Chondrocyte (in vitro differentiated cells): ENCODE measurements at regions not wholly inside any gene's neighbourhood (a gene's known extent, or its start where the extent isn't known, plus 50 kb on each side); places are given as distances from the start of the nearest gene placed in this dataset.

Experiments used
- DNase-seq: peaks from one replicate; pipeline ENCODE4 v3.0.0; 2021; ENCODE audit warnings: mixed read lengths, low spot score
- H3K27ac Mint-ChIP-seq: one replicate; pipeline ENCODE4 v1.8.0; 2021; ENCODE audit warnings: mild to moderate bottlenecking, moderate library complexity, mixed read lengths; ENCODE audit not compliant: unreplicated experiment
- H3K27me3 Mint-ChIP-seq: 2 replicates; pipeline ENCODE4 v1.8.0; 2021; ENCODE audit warnings: low read depth, mixed read lengths
- H3K36me3 Mint-ChIP-seq: 2 replicates; pipeline ENCODE4 v1.8.0; 2021; ENCODE audit warnings: low read depth, mixed read lengths
- H3K4me1 Mint-ChIP-seq: 2 replicates; pipeline ENCODE4 v1.8.0; 2021; ENCODE audit warnings: low read depth, mild to moderate bottlenecking, mixed read lengths
- H3K4me3 Mint-ChIP-seq: one replicate; pipeline ENCODE4 v1.8.0; 2021; ENCODE audit warnings: mild to moderate bottlenecking, moderate library complexity, mixed read lengths; ENCODE audit not compliant: unreplicated experiment
- H3K9me3 Mint-ChIP-seq: 2 replicates; pipeline ENCODE4 v1.8.0; 2021; ENCODE audit warnings: low read depth, mixed read lengths
- CTCF ChIP-seq: fragments of 200-600 bp; sonication (generic); IDR thresholded peaks from 2 replicates; pipeline ENCODE4 v1.5.0; 2021; ENCODE audit warnings: antibody characterized with exemption, mild to moderate bottlenecking, moderate library complexity

- no peaks in the 10 kb centered on the region for H3K27me3 Mint-ChIP-seq
- peaks cover 17% of the 10 kb centered on the region for H3K4me1 Mint-ChIP-seq
- no peak overlapping the region for H3K4me3 Mint-ChIP-seq
- DNase-seq, result no peak
- H3K36me3 Mint-ChIP-seq, result no peaks in the 10 kb centered on the region
- no peak overlapping the region for H3K27ac Mint-ChIP-seq
- H3K9me3 Mint-ChIP-seq, result no peaks in the 10 kb centered on the region
- TF ChIP-seq CTCF, result no peak
Observed at GRCh38 chr13:50449465-50449864, 394.0 kb downstream of the DLEU7 start.

GRCh38 chr13:50450279-50450678, 393.2 kb downstream of the DLEU7 start:
- no peak overlapping the region for H3K4me3 Mint-ChIP-seq
- peaks cover 17% of the 10 kb centered on the region for H3K4me1 Mint-ChIP-seq
- H3K27me3 Mint-ChIP-seq, result no peaks in the 10 kb centered on the region
- no peaks in the 10 kb centered on the region for H3K36me3 Mint-ChIP-seq
- H3K27ac Mint-ChIP-seq, result no peak overlapping the region
- TF ChIP-seq CTCF, result no peak
- DNase-seq, result no peak
- no peaks in the 10 kb centered on the region for H3K9me3 Mint-ChIP-seq

- peaks cover 15% of the 10 kb centered on the region for H3K4me1 Mint-ChIP-seq
- H3K27ac Mint-ChIP-seq, result no peak overlapping the region
- H3K36me3 Mint-ChIP-seq, result no peaks in the 10 kb centered on the region
- no peak overlapping the region for H3K4me3 Mint-ChIP-seq
- H3K9me3 Mint-ChIP-seq, result no peaks in the 10 kb centered on the region
- no peak for TF ChIP-seq CTCF
- no peak for DNase-seq
- no peaks in the 10 kb centered on the region for H3K27me3 Mint-ChIP-seq
Observed at GRCh38 chr13:50451609-50452008, 391.9 kb downstream of the DLEU7 start.

GRCh38 chr13:50452028-50452427, 391.5 kb downstream of the DLEU7 start:
- TF ChIP-seq CTCF, result no peak
- no peaks in the 10 kb centered on the region for H3K9me3 Mint-ChIP-seq
- no peaks in the 10 kb centered on the region for H3K36me3 Mint-ChIP-seq
- DNase-seq, result no peak
- H3K27me3 Mint-ChIP-seq, result no peaks in the 10 kb centered on the region
- peaks cover 13% of the 10 kb centered on the region for H3K4me1 Mint-ChIP-seq
- no peak overlapping the region for H3K27ac Mint-ChIP-seq
- H3K4me3 Mint-ChIP-seq, result no peak overlapping the region

- H3K4me1 Mint-ChIP-seq, result peaks cover 13% of the 10 kb centered on the region
Observed at GRCh38 chr13:50452756-50453155, 390.7 kb downstream of the DLEU7 start.

More at GRCh38 chr13:50452756-50453155, 390.7 kb downstream of the DLEU7 start:
- no peaks in the 10 kb centered on the region for H3K36me3 Mint-ChIP-seq
- TF ChIP-seq CTCF, result no peak
- no peaks in the 10 kb centered on the region for H3K9me3 Mint-ChIP-seq
- no peak for DNase-seq
- H3K27ac Mint-ChIP-seq, result no peak overlapping the region
- no peaks in the 10 kb centered on the region for H3K27me3 Mint-ChIP-seq
- H3K4me3 Mint-ChIP-seq, result no peak overlapping the region
